Omental fat pad (tissue), 3 donors: ENCODE measurements at regions not wholly inside any gene's neighbourhood (a gene's known extent, or its start where the extent isn't known, plus 50 kb on each side); places are given as distances from the start of the nearest gene placed in this dataset.

Experiments used
- ATAC-seq: fragments of 150-250 bp; one replicate; pipeline ENCODE4 v1.9.1; 2016; ENCODE audit warnings: mild to moderate bottlenecking, moderate library complexity; ENCODE audit not compliant: low FRiP score
- DNase-seq: peaks from one replicate; pipeline ENCODE4 v3.0.0-alpha.2; 2019; ENCODE audit warnings: low spot score
- CTCF ChIP-seq, 3 donors: fragments of 450-650 bp; IDR thresholded peaks; one replicate each; pipeline ENCODE4 v1.5.1; 2016 to 2017; ENCODE audit warnings: antibody characterized with exemption in 3 of 3, mild to moderate bottlenecking in 3 of 3, moderate library complexity in 2 of 3

GRCh38 chr5:33322632-33323031 lies 118.1 kb upstream of the TARS1 start:
- ATAC-seq (no peak), DNase-seq (no peak)
- no peak for TF ChIP-seq CTCF (IDR thresholded peaks at IDR 0.05)

DNA sequence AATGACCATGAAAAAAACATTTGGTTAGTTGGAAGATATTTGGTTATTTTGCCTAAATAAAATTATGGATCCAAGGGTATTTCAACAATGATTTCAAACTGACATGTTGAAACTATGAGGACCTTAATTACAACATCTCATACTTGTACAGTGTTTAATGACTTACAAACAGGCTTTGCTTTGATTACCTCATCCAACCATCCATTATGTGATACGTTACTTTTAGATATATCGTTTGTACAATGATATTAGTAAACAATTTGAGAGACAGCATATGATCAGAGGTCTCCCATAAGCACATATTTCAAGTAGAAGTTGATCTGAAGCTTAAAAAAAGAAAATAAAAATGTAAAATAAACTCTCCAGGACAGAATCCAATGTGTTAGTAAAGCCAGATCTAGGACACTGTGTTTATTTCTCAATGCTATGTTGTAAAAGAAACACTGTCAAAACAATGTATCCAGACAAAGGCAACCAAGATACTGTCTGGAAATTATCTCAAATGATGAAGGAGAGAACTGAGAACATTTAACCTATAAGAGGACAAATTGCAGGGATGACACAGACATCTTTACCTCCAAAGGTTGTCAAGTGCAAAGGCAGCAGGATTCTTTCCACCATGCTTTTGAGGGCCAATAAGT lies 116.0 kb upstream of the TARS1 start:
- DNase-seq, result no peak
- ATAC-seq, result no peak
- TF ChIP-seq CTCF (IDR thresholded peaks at IDR 0.05), result no peak

DNA sequence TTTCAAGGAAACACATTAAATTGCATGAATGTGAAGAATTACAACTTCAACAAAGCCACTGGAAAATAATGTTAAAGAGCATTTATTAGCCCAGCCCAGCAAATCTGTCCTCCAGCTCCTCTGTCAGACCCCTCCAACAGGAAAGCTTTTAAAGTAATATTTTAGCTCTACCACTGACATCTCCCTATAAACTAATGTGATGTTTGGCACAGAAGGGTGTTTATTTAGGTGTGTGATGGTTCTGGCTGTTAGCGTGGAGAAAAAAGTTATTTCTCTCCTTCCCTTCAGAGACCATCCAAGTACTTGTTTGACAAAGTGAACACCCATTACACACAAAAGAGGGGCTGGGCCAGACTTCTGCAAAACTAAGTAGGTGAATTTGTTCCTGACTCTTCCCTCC lies 111.9 kb upstream of the TARS1 start:
- no peak for ATAC-seq
- no peak for TF ChIP-seq CTCF (IDR thresholded peaks at IDR 0.05)
- DNase-seq, result no peak

- no peak for TF ChIP-seq CTCF (IDR thresholded peaks at IDR 0.05)
- DNase-seq (no peak), ATAC-seq (no peak)
These were observed 110.9 kb upstream of the TARS1 start for GRCh38 chr5:33329891-33330290.

DNA sequence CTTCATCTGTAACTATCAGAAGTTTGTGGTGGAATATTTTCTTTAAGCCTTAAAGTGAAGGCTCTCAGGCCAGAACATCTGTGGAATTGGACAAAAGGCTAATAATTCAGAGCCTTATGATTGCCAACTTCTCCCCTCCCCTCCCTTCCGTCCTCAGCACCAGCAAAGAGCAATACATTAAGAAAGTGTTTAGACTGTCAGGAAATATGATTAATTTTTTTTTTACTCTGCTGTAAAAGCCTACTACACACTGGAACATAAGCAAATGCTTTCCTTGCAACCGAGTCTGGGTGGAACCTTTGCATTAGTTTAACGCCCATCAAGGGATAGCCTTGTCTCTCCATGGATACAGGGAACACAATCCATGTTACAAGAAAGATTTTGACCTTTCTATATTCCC lies 110.3 kb upstream of the TARS1 start:
- peak; percentile 34 for ATAC-seq
- no peak for TF ChIP-seq CTCF (IDR thresholded peaks at IDR 0.05)
- no peak for DNase-seq

- DNase-seq (no peak), ATAC-seq (no peak)
- no peak for TF ChIP-seq CTCF (IDR thresholded peaks at IDR 0.05)
These were observed 109.8 kb upstream of the TARS1 start for GRCh38 chr5:33330992-33331391.

DNA sequence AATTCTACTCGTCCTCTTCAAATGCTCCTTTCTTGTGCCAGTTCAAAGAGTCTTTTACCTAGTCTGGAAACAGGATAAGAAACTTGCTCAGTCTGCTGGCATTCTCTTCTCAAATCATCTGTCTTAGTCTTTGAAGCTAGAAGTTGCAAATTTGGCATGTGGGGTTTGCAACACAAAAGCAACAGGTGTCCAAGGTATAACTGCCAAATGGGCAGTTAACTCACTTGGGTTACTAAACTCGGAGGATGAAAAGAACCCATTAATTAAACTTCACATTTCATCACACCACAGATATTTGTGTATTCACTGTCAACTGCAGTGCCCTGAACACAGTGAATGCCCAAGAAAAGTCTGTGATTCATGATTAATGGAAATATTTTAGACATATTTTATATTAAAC lies 108.0 kb upstream of the TARS1 start:
- ATAC-seq, result peak; percentile 75

More for the DNA sequence above, 108.0 kb upstream of the TARS1 start:
- no peak for DNase-seq
- no peak for TF ChIP-seq CTCF (IDR thresholded peaks at IDR 0.05)
